Muscle layer of colon (tissue), 2 donors: ENCODE measurements at regions not wholly inside any gene's neighbourhood (a gene's known extent, or its start where the extent isn't known, plus 50 kb on each side); places are given as distances from the start of the nearest gene placed in this dataset.
"Not testable (repeated sequence)": the region's sequence is repeated elsewhere in the genome, so short reads cannot be mapped to it uniquely, and the experiment has no call there.

Experiments used
- H3K27ac ChIP-seq: one replicate; pipeline ENCODE4 v1.7.0; 2013; ENCODE audit warnings: low read depth, mild to moderate bottlenecking, low read length, moderate library complexity
- H3K27me3 ChIP-seq, 2 donors: one replicate each; pipeline ENCODE4 v1.7.0; 2013; ENCODE audit warnings: low read length in 2 of 2, mild to moderate bottlenecking in 2 of 2; ENCODE audit not compliant: insufficient read depth in 2 of 2, control insufficient read depth in 1 of 2
- H3K36me3 ChIP-seq: one replicate; pipeline ENCODE4 v1.7.0; 2013; ENCODE audit warnings: mild to moderate bottlenecking, low read length; ENCODE audit not compliant: insufficient read depth
- H3K4me1 ChIP-seq: one replicate; pipeline ENCODE4 v1.7.0; 2013; ENCODE audit warnings: mild to moderate bottlenecking, low read length; ENCODE audit not compliant: insufficient read depth
- H3K4me3 ChIP-seq, 2 donors: one replicate each; pipeline ENCODE4 v1.7.0; 2013; ENCODE audit warnings: low read length in 2 of 2, low read depth in 1 of 2, mild to moderate bottlenecking in 1 of 2, moderate library complexity in 1 of 2
- H3K9ac ChIP-seq: one replicate; pipeline ENCODE4 v1.7.0; 2013; ENCODE audit warnings: low read length
- H3K9me3 ChIP-seq: one replicate; pipeline ENCODE4 v1.7.0; 2013; ENCODE audit warnings: mild to moderate bottlenecking, low read length
- donor health status: abdominal sarcoma.
- donor health status: Adenocarcinoma of cecum.

DNA sequence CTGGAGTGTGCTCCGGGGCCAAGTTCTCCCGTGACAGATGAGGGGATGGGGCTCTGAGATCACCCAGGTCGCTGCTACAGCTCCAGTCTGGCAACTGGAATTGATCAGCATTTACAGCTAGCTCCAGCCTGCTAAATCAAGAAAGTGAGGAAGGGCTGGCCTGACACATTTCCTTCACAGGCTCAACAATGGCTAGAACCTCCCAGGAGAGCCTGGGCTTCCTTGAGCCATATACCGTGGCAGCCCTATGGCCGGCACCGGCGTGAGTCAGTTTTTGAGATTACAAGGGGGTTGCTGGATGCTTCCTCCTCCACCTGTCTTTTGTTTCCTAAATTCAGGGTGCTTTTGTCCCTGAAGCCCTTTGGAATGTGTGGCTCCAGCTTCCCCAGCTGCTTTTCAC lies 104.2 kb downstream of the ETS2 start:
- Histone ChIP-seq H3K4me1 (peaks cover 36% of the 10 kb centered on the region), H3K27me3 (no peaks in the 10 kb centered on the region), H3K9me3 (no peaks in the 10 kb centered on the region), H3K27ac (peak overlapping the region; percentile 41), H3K4me3 (no peak overlapping the region), H3K36me3 (no peaks in the 10 kb centered on the region), H3K9ac (no peak overlapping the region)

DNA sequence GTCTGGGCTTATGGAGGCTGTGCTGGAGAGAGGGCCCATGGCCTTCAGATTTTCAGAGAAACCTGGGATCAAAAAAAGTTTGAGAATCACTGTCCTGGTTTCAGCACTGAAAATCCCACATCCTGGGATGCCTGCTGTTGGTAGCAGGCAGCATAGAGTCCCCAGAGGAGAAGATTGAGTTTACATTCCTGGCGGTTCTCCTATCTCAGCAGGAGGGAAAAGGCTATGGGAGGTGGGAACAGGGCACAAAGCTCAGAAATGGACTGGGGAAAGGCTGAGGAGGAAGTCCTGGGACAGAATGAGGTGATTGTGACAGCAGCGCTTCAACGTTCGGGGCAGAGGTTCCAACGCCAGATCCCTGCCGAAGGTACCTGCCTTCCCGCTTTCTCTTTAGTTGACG lies 103.4 kb downstream of the ETS2 start:
- H3K27me3 ChIP-seq, result no peaks in the 10 kb centered on the region
- H3K4me1 ChIP-seq, result peaks cover 27% of the 10 kb centered on the region
- H3K9ac ChIP-seq, result no peak overlapping the region

DNA sequence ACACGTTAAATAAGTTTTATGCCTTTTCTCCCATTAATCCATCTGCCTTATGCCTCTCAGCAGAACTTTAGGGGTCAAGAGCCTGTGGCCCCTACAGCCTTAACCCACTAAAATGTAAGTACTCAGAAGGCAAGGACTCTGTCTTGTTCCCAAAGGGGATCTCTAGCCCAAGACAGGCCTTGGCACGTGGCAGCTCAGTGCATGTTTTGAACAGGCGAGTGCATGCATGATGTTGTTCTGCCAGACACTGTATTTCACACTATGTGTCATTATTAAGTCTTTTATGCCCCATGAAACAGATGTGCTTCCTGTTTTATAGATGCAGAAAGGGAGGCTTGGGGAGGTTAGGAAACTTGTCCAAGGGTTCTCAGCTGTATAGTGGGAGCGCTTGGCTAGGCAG lies 102.8 kb downstream of the ETS2 start:
- Histone ChIP-seq H3K9ac (no peak overlapping the region), H3K4me1 (peaks cover 24% of the 10 kb centered on the region), H3K27ac (no peak overlapping the region), H3K9me3 (no peaks in the 10 kb centered on the region), H3K4me3 (no peak overlapping the region), H3K27me3 (no peaks in the 10 kb centered on the region), H3K36me3 (no peaks in the 10 kb centered on the region)

More for the DNA sequence above, 103.4 kb downstream of the ETS2 start:
- Histone ChIP-seq H3K36me3 (no peaks in the 10 kb centered on the region), H3K9me3 (no peaks in the 10 kb centered on the region), H3K4me3 (no peak overlapping the region), H3K27ac (no peak overlapping the region)

DNA sequence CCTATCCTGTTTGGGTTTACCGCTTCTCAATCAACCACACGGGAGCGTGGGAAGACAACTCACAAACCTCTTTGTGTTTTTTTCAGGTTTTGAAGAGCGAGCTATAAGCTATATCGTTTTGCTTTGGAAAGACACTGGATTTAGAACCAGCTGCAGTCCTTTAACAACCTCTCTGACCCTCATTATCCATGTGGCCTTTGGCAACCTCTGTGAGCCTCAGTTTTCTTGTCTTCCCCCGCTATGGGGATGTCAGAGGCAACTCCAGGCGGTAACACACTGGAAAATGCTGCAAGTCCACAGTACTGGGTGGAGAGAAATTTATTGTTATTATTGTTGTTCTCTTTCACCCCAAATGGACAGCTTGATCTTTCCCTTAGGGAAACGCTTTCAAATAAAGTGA lies 100.0 kb downstream of the ETS2 start:
- no peak overlapping the region for H3K4me3 ChIP-seq
- H3K9ac ChIP-seq, result no peak overlapping the region
- H3K36me3 ChIP-seq, result no peaks in the 10 kb centered on the region
- H3K4me1 ChIP-seq, result peaks cover 14% of the 10 kb centered on the region
- H3K9me3 ChIP-seq, result no peaks in the 10 kb centered on the region
- H3K27me3 ChIP-seq, result no peaks in the 10 kb centered on the region
- H3K27ac ChIP-seq, result no peak overlapping the region

DNA sequence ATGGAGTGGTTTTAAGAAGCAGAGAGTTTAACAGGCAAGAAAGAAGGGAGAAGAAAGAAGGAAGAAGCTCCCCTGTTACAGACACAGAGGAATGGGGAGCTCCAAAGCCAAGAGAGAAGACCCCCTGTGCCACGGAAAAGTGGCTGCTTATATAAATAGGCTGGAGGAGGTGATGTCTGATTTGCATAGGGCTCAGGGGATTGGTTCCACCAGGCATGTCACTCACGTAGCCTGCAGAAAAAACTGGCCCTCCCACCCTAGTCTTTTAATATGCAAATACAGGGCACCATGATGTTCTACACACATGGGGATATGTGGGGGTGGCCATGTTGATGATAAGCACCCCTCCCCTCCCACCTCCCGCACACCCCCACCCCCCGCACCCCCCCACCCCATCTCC lies 99.6 kb downstream of the ETS2 start:
- no peaks in the 10 kb centered on the region for H3K9me3 ChIP-seq
- H3K27ac ChIP-seq, result no peak overlapping the region
- no peak overlapping the region for H3K4me3 ChIP-seq
- no peaks in the 10 kb centered on the region for H3K36me3 ChIP-seq
- H3K9ac ChIP-seq, result no peak overlapping the region
- peaks cover 14% of the 10 kb centered on the region for H3K4me1 ChIP-seq
- no peaks in the 10 kb centered on the region for H3K27me3 ChIP-seq

DNA sequence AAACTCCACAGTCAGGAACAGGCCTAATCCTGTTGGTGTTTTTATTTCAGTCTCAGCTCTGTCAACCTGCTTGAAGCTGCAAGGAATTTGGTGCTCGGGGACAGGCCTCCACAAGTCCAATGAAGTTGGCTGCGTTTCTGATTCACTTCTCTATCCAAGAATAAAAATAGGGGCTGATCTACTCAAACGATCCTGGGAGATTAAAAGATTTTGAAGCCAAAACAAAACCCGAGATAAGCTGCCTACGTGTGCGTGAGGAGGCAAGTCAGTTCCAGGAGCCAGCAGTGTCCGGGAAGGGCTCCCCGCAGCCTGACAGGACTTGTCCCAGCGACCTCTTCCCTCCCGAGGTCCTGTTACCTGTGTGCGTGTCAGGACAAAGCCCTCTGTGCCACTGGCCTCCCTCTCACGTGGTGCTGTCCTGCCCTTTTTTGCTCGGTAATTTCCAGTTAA lies 98.0 kb downstream of the ETS2 start:
- Histone ChIP-seq H3K27me3 (no peaks in the 10 kb centered on the region), H3K36me3 (no peaks in the 10 kb centered on the region), H3K9me3 (no peaks in the 10 kb centered on the region), H3K27ac (peak overlapping the region; percentile 46), H3K4me1 (peaks cover 14% of the 10 kb centered on the region), H3K9ac (no peak overlapping the region), H3K4me3 (no peak overlapping the region)

DNA sequence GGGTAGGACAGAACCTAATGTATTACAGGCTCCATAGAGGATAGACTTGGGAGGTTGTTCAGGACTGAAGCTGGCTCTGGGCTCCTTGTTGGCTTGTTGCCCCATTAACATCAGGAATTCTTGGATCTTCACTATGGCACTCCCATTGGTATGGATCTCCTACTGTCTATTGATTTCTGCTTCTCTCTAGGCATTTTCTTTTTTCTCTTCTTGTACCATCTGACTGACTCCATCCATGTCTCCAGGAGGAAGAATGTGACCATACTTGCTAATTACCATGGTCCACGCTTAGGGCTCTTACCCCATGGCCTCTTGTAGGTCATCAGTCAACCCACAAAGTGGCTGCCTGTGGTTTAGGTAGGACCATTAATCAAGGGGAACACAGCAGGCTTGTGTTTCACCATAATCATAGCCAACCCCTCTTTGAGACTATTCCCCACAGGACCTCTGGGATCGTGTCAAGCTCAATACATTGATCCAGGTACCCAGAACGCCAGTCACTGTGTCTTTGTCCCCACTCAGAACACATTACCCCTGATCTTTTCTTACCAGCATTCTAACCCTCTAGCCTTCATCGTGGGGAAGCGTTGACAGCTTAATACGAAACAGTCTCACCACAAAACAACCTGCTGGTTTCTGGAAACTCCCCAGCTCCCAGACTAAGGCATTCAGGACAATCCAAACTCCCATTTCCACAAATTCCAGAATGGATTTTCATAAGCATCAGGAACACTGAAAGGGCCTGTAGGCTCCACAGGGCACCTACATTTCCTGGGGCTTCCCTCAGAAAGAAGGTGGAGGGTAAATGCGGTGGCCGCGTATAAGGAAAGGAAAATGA lies 97.1 kb downstream of the ETS2 start:
- H3K4me3 ChIP-seq, result peak overlapping the region in 1 of 2 donors; percentile 26
- no peak overlapping the region for H3K27ac ChIP-seq

DNA sequence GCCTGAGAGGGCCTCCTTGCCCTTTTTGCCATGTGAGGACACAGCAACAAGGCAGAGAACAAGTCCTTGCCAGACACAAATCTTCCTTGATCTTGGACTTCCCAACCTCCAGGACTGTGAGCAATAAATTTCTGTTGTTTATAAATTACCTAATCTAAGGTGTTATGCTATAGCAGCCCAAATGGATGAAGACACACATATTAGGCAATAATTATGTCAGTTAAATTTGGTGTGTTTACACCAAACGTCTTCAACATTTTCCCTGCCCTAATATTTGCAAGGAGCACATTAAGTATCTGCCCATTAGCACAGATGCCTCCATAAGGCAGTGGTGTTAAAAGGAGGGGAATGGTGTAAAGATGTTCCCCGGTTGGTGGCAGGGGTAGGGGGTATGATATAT lies 94.8 kb downstream of the ETS2 start:
- Histone ChIP-seq H3K9ac (no peak overlapping the region), H3K4me3 (no peak overlapping the region), H3K27ac (no peak overlapping the region), H3K36me3 (no peaks in the 10 kb centered on the region), H3K27me3 (no peaks in the 10 kb centered on the region), H3K4me1 (peaks cover 8% of the 10 kb centered on the region), H3K9me3 (no peaks in the 10 kb centered on the region)

More for the DNA sequence above, 97.1 kb downstream of the ETS2 start:
- Histone ChIP-seq H3K4me1 (peaks cover 13% of the 10 kb centered on the region), H3K27me3 (no peaks in the 10 kb centered on the region), H3K9me3 (no peaks in the 10 kb centered on the region), H3K9ac (no peak overlapping the region), H3K36me3 (no peaks in the 10 kb centered on the region)

DNA sequence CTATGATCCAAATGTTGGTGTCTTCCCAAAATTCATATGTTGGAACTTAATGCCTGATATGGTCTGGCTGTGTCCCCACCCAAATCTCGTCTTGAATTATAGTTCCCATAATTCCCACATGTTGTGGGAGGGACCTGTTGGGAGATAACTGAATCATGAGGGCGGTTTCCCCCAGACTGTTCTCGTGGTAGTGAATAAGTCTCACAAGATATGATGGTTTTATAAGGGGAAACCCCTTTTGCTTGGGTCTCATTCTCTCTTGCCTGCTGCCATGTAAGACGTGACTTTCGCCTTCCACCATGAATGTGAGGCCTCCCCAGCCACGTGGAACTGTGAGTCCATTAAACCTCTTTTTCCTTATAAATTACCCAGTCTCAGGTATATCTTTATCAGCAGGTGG lies 94.3 kb downstream of the ETS2 start:
- H3K9me3 ChIP-seq, H3K4me3 ChIP-seq, H3K27ac ChIP-seq, H3K4me1 ChIP-seq, H3K36me3 ChIP-seq, H3K27me3 ChIP-seq, H3K9ac ChIP-seq: not testable (repeated sequence)

DNA sequence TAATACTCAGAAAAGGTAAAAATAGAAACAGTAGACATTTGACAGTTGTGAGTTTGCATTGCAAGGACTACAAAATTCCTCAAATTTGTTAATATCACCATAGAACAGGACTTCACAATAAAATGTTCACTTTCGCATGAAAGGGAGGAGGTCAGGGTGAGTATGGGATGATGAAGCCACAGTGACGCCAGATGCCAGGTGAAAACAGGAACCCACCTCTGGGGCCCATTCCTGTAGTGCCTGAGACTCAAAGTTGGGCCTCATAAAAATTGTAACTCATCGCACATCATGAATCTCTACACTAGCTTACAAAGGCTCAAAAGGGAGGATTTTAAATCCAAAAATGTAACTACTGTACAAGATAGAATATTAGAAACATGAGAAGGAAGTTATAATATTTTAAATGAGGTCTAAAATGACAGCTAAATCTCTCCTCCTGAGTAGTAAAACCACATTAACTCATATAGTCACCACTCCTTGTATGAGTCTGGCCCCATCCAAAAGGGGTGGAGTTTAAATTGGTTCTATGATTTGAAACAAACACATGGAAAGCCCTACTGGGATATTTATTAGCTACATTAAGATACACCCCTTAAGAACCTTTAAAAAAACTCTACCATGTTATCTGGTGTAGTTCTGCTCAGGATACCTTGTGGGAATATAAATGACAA lies 93.7 kb downstream of the ETS2 start:
- Histone ChIP-seq H3K27ac (no peak overlapping the region), H3K36me3 (no peaks in the 10 kb centered on the region), H3K4me3 (no peak overlapping the region), H3K9me3 (no peaks in the 10 kb centered on the region), H3K27me3 (no peaks in the 10 kb centered on the region), H3K4me1 (peaks cover 8% of the 10 kb centered on the region), H3K9ac (no peak overlapping the region)

DNA sequence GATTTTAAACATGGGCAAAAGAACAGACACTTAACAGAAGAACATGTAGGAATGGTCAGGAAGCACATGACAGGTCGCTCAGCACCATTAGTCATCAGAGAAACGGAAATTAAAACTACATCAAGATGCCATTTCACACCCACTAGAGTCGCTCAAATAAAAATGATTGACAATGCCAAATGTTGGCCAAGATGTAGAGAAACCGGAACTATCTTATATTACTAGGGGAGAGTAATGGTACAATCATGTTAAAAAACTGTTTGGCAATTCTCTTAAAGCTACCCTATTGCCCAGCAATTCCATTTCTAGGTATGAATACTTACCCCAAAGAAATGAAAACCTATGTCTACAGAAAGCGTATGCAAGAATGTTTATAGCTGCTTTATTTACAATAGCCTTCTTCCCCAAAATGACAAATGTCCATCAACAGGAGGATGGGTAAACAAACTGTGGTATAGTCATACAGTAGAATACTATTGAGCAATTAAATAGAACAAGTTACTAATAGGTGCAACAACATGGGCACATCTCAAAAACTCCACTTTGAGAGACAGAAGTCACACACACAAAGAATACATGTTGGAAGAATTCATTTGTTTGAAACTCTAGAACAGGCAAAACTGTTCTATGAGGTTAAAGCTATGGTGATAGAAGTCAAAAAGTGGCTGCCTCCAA lies 92.8 kb downstream of the ETS2 start:
- no peak overlapping the region for H3K4me3 ChIP-seq
- no peak overlapping the region for H3K27ac ChIP-seq
- no peaks in the 10 kb centered on the region for H3K36me3 ChIP-seq
- H3K27me3 ChIP-seq, result no peaks in the 10 kb centered on the region
- H3K9me3 ChIP-seq, result no peaks in the 10 kb centered on the region
- H3K9ac ChIP-seq, result no peak overlapping the region
- H3K4me1 ChIP-seq, result peaks cover 8% of the 10 kb centered on the region
